WTC11 (cell line): ENCODE measurements at regions not wholly inside any gene's neighbourhood (a gene's known extent, or its start where the extent isn't known, plus 50 kb on each side); places are given as distances from the start of the nearest gene placed in this dataset.

Source experiments
- ATAC-seq: fragments of 200-7000 bp; cut with Tn5 transposase; 2 replicates; pipeline ENCODE4 v1.10.0; 2021; ENCODE audit warnings: mild to moderate bottlenecking, moderate library complexity
- CTCF ChIA-PET: fragments of 300-600 bp; sonication (Branson Sonifier 250); formaldehyde crosslinking; loops from one replicate; lab custom pipeline; 2021; ENCODE audit warnings: antibody characterized with exemption; lab: Charles Lee
- POLR2A ChIA-PET: fragments of 350-600 bp; sonication (Branson Sonifier 250); formaldehyde crosslinking; loops from one replicate; lab custom pipeline; 2021; ENCODE audit warnings: antibody characterized with exemption; lab: Charles Lee
- DNase-seq: peaks from one replicate; pipeline ENCODE4 v3.0.0; 2021; ENCODE audit warnings: low spot score
- H3K27ac Mint-ChIP-seq: 2 replicates; pipeline ENCODE4 v1.8.0; 2021; ENCODE audit warnings: mixed read lengths
- H3K27me3 Mint-ChIP-seq: 2 replicates; pipeline ENCODE4 v1.8.0; 2021; ENCODE audit warnings: low read depth, mild to moderate bottlenecking, moderate library complexity, mixed read lengths
- H3K36me3 Mint-ChIP-seq: 2 replicates; pipeline ENCODE4 v1.8.0; 2021; ENCODE audit warnings: mixed read lengths
- H3K4me1 Mint-ChIP-seq: 2 replicates; pipeline ENCODE4 v1.8.0; 2022; ENCODE audit warnings: mixed read lengths
- H3K4me3 Mint-ChIP-seq: 2 replicates; pipeline ENCODE4 v1.8.0; 2021; ENCODE audit warnings: mild to moderate bottlenecking, moderate library complexity, mixed read lengths
- H3K9me3 Mint-ChIP-seq: 2 replicates; pipeline ENCODE4 v1.8.0; 2021; ENCODE audit warnings: mixed read lengths
- ATF1 ChIP-seq: sonication (generic); formaldehyde crosslinking; IDR thresholded peaks from 2 replicates; pipeline ENCODE4 v1.8.1; 2023; ENCODE audit warnings: mild to moderate bottlenecking, moderate library complexity, missing genetic modification reagents
- CREB1 ChIP-seq: sonication (generic); formaldehyde crosslinking; IDR thresholded peaks from 2 replicates; pipeline ENCODE4 v1.8.0; 2023; ENCODE audit warnings: mild to moderate bottlenecking, missing genetic modification reagents
- ELF4 ChIP-seq: sonication (generic); formaldehyde crosslinking; IDR thresholded peaks from 2 replicates; pipeline ENCODE4 v1.8.1; 2022; ENCODE audit warnings: low read depth, mild to moderate bottlenecking, moderate library complexity, missing genetic modification reagents
- ETV6 ChIP-seq: sonication (generic); formaldehyde crosslinking; IDR thresholded peaks from 2 replicates; pipeline ENCODE4 v1.8.1; 2022; ENCODE audit warnings: mild to moderate bottlenecking, missing genetic modification reagents
- GABPB1 ChIP-seq: sonication (generic); formaldehyde crosslinking; IDR thresholded peaks from 2 replicates; pipeline ENCODE4 v1.8.1; 2023; ENCODE audit warnings: mild to moderate bottlenecking, missing genetic modification reagents
- GRHL2 ChIP-seq: fragments of 250-450 bp; sonication (Bioruptor Pico); IDR thresholded peaks from 2 replicates; pipeline ENCODE4 v1.8.0; 2022; ENCODE audit warnings: mild to moderate bottlenecking, moderate library complexity; ENCODE audit not compliant: insufficient replicate concordance, severe bottlenecking
- HMGA2 ChIP-seq: fragments of 250-450 bp; sonication (Bioruptor Pico); IDR thresholded peaks from 2 replicates; pipeline ENCODE4 v1.4.0; 2021; ENCODE audit warnings: mild to moderate bottlenecking, moderate library complexity
- IRF2 ChIP-seq: sonication (generic); formaldehyde crosslinking; IDR thresholded peaks from 2 replicates; pipeline ENCODE4 v1.8.0; 2022; ENCODE audit warnings: low read depth, missing genetic modification reagents, borderline replicate concordance
- JUN ChIP-seq: sonication (generic); formaldehyde crosslinking; IDR thresholded peaks from 2 replicates; pipeline ENCODE4 v1.8.0; 2023; ENCODE audit warnings: mild to moderate bottlenecking, missing genetic modification reagents
- NR2C2 ChIP-seq: sonication (generic); formaldehyde crosslinking; IDR thresholded peaks from 2 replicates; pipeline ENCODE4 v1.8.0; 2022; ENCODE audit warnings: mild to moderate bottlenecking, missing genetic modification reagents
- SMAD3 ChIP-seq: sonication (generic); formaldehyde crosslinking; IDR thresholded peaks from 2 replicates; pipeline ENCODE4 v1.8.0; 2022; ENCODE audit warnings: missing genetic modification reagents, mild to moderate bottlenecking, borderline replicate concordance
- TEAD1 ChIP-seq: sonication (generic); formaldehyde crosslinking; IDR thresholded peaks from 2 replicates; pipeline ENCODE4 v1.8.0; 2022; ENCODE audit warnings: mild to moderate bottlenecking, missing genetic modification reagents
- TP53 ChIP-seq: sonication (generic); formaldehyde crosslinking; IDR thresholded peaks from 2 replicates; pipeline ENCODE4 v1.8.1; 2023; ENCODE audit warnings: mild to moderate bottlenecking, missing genetic modification reagents
- ZNF138 ChIP-seq: sonication (generic); formaldehyde crosslinking; conservative IDR thresholded peaks from 2 replicates; pipeline ENCODE4 v1.8.1; 2022; ENCODE audit warnings: mild to moderate bottlenecking, moderate library complexity, missing genetic modification reagents
- ZNF263 ChIP-seq: sonication (generic); formaldehyde crosslinking; IDR thresholded peaks from 2 replicates; pipeline ENCODE4 v1.8.1; 2022; ENCODE audit warnings: low read depth, mild to moderate bottlenecking, moderate library complexity, missing genetic modification reagents
- ZNF317 ChIP-seq: sonication (generic); formaldehyde crosslinking; IDR thresholded peaks from 2 replicates; pipeline ENCODE4 v1.8.1; 2023; ENCODE audit warnings: low read depth, mild to moderate bottlenecking, moderate library complexity, missing genetic modification reagents, borderline replicate concordance
- ZNF396 ChIP-seq: fragments of 250-450 bp; sonication (Bioruptor Pico); IDR thresholded peaks from 2 replicates; pipeline ENCODE4 v1.8.0; 2021; ENCODE audit warnings: mild to moderate bottlenecking, moderate library complexity, borderline replicate concordance
- ZNF423 ChIP-seq: fragments of 250-450 bp; sonication (Bioruptor Pico); IDR thresholded peaks from 2 replicates; pipeline ENCODE4 v2.1.2; 2022; ENCODE audit warnings: mild to moderate bottlenecking, moderate library complexity
- TF ChIP-seq, protein P1 (sequence below): sonication (generic); formaldehyde crosslinking; IDR thresholded peaks from 2 replicates; pipeline ENCODE4 v1.8.1; 2023; ENCODE audit warnings: mild to moderate bottlenecking, moderate library complexity, missing genetic modification reagents
- TF ChIP-seq, protein P2 (sequence below): sonication (generic); formaldehyde crosslinking; conservative IDR thresholded peaks from 2 replicates; pipeline ENCODE4 v1.8.1; 2022; ENCODE audit warnings: mild to moderate bottlenecking, missing genetic modification reagents
- TF ChIP-seq, protein P3 (sequence below): sonication (generic); formaldehyde crosslinking; IDR thresholded peaks from 2 replicates; pipeline ENCODE4 v1.8.1; 2022; ENCODE audit warnings: mild to moderate bottlenecking, moderate library complexity, missing genetic modification reagents
- TF ChIP-seq, protein P4 (sequence below): sonication (generic); formaldehyde crosslinking; IDR thresholded peaks from 2 replicates; pipeline ENCODE4 v1.8.1; 2022; ENCODE audit warnings: low read depth, mild to moderate bottlenecking, moderate library complexity, missing genetic modification reagents, borderline replicate concordance
- TF ChIP-seq, protein P5 (sequence below): fragments of 250-450 bp; sonication (Bioruptor Pico); IDR thresholded peaks from 2 replicates; pipeline ENCODE4 v1.9.0; 2021; ENCODE audit warnings: mild to moderate bottlenecking

DNA sequence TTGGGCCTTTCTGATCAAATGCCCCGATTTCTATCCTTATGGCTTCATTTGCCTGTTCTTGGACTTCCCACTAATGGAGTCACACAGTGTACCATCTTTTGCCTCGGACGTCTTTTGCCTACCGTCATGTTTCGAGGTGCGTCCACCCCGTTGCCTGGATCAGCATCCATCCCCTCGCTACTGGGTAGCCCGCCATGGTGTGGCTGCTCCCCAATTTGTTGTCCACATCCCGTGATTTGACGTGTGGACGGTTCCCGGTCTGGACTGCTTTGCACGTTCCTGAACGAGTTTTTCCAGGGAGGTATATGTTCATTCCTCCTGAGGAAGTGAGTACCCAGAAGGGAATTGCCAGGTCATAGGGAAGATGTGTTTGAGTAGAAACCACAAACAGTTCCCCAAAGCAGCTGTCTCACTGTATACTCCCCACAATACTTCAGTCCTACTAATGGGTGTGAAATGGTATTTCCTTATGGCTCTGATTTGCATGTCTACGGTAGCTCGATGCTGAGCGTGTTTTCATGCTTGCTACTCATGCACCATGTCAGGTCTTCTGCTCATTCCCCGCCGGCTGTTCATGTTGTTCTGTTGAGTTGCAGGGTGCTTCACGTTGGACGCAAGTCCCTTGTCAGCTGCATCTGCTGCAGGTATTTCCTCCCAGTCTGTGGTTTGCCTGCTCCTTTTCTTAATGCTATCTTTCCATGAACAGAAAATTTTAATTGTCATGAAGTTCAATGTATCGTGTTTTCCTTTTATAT, 86.8 kb upstream of the AFDN start:
- no peak overlapping the region for H3K27ac Mint-ChIP-seq
- TF ChIP-seq, protein P1, sequence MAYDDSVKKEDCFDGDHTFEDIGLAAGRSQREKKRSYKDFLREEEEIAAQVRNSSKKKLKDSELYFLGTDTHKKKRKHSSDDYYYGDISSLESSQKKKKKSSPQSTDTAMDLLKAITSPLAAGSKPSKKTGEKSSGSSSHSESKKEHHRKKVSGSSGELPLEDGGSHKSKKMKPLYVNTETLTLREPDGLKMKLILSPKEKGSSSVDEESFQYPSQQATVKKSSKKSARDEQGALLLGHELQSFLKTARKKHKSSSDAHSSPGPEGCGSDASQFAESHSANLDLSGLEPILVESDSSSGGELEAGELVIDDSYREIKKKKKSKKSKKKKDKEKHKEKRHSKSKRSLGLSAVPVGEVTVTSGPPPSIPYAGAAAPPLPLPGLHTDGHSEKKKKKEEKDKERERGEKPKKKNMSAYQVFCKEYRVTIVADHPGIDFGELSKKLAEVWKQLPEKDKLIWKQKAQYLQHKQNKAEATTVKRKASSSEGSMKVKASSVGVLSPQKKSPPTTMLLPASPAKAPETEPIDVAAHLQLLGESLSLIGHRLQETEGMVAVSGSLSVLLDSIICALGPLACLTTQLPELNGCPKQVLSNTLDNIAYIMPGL (CRISPR knock-in tag) = no peak
- TF ChIP-seq JUN (CRISPR knock-in tag) = no peak
- TF ChIP-seq, protein P2, sequence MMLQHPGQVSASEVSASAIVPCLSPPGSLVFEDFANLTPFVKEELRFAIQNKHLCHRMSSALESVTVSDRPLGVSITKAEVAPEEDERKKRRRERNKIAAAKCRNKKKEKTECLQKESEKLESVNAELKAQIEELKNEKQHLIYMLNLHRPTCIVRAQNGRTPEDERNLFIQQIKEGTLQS = no peak
- TF ChIP-seq ZNF317 = no peak
- H3K36me3 Mint-ChIP-seq = no peaks in the 10 kb centered on the region
- peaks cover 6% of the 10 kb centered on the region; the same call in 1 of the 2 replicates for H3K4me1 Mint-ChIP-seq
- H3K27me3 Mint-ChIP-seq = no peaks in the 10 kb centered on the region
- H3K4me3 Mint-ChIP-seq = no peak overlapping the region
- ATAC-seq (no peak), DNase-seq (no peak)
- CTCF ChIA-PET = no interaction called here
- POLR2A ChIA-PET = no interaction called here
- H3K9me3 Mint-ChIP-seq = peaks cover 4% of the 10 kb centered on the region

DNA sequence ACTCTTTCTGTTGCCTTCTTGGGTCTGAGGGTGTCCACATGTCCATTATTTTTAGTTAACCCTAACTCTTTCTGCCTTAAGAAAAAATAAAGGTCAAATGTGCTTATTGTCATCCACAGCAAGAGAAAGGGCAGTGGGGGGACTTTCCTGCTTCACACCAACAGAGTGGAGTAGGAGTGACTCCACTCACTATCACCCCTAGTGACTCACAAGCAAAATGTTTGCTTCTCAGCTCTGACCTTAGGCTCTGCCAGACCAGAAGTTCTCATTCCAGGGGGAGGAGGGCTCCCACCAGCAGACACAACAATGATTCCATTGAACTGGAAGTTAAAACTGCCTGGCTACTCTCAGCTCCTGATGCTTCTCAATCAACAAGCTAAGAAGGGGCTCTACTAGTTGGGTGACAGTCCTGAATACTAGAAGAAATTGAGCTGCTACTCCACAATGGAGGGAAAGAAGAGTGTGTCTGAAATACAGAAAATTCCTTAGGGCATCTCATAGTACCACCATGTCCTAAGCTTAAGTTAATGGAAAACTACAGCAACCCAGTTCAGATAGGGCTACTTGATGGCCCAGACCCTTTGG, 83.9 kb upstream of the AFDN start:
- Mint-ChIP-seq H3K9me3 (peaks cover 4% of the 10 kb centered on the region), H3K27me3 (no peaks in the 10 kb centered on the region), H3K4me3 (no peak overlapping the region), H3K27ac (no peak overlapping the region), H3K4me1 (0 out of 2 replicates have a peak, but pooled peaks cover 3% of the 10 kb centered on the region), H3K36me3 (no peaks in the 10 kb centered on the region)
- ATAC-seq (peak; percentile 98), DNase-seq (no peak)
- TF ChIP-seq HMGA2 (CRISPR knock-in tag) (no peak), CREB1 (CRISPR knock-in tag) (no peak), ETV6 (CRISPR knock-in tag) (no peak), TEAD1 (no peak), GABPB1 (CRISPR knock-in tag) (peak; percentile 24; the same call in 1 of the 2 replicates)
- POLR2A ChIA-PET = no interaction called here
- CTCF ChIA-PET = interaction anchor here (0.5 to 1.3 kb wide), 4 partner anchors 9 to 391 kb away, joined by 3 to 4 read pairs (median 3); no protein-coding TSS in a partner anchor

DNA sequence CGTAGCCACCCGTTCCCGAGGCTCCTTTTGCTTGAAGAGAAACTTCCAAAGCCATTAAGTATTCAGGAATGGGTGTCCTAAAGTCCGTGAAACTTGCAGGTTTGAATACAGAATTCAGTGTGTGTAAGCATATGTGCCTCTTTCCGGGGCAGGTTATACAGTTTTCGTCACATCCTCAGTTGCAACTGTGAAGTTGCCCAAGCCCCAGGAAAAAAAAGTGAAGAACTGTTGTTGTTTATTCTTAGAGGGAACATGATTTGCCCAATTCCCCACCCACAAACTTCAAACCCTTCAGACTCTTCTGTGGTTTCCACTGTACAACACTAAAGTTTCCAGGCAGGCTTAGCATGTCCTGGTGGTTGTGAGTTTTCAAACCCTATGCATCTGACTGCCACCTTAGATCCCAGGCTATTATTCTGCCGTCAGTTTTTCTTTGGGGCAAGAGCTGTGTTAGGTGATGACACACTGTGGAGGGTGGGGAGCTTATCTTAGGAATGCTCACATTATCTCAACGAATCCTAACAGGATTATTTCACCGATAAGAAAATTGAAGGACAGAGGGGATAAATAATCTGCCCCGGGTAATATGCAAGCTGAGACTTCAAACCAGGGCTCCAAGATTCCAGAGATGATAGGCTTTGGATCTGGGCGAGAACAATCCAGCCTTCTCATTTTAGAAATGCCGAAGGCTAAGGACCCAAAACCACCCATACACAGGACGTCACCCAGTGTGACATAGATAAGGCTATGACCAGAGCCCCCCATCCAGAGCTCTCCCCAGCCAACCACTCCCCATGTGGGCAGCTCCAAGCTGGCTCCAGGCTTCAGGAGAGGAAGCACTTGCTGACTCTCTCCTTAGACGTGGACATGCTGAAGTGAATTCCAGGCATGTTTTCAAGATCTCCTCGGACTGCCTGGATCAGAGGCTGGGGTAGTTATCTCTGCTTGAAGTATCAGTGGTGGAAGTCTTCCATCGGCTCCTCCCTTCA, 81.7 kb upstream of the AFDN start:
- Mint-ChIP-seq H3K9me3 (peaks cover 4% of the 10 kb centered on the region), H3K4me3 (no peak overlapping the region), H3K36me3 (no peaks in the 10 kb centered on the region), H3K4me1 (peaks cover 6% of the 10 kb centered on the region; the same call in 1 of the 2 replicates), H3K27ac (no peak overlapping the region), H3K27me3 (no peaks in the 10 kb centered on the region)
- ChIA-PET CTCF (no interaction called here), POLR2A (no interaction called here)
- DNase-seq (no peak), ATAC-seq (no peak)
- TF ChIP-seq ATF1 (CRISPR knock-in tag) = no peak
- TF ChIP-seq TP53 (CRISPR knock-in tag) = no peak
- no peak for TF ChIP-seq ZNF138 (CRISPR knock-in tag)
- TF ChIP-seq, protein P3, sequence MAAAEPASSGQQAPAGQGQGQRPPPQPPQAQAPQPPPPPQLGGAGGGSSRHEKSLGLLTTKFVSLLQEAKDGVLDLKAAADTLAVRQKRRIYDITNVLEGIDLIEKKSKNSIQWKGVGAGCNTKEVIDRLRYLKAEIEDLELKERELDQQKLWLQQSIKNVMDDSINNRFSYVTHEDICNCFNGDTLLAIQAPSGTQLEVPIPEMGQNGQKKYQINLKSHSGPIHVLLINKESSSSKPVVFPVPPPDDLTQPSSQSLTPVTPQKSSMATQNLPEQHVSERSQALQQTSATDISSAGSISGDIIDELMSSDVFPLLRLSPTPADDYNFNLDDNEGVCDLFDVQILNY = no peak
- TF ChIP-seq ZNF396 (CRISPR knock-in tag) = no peak
- TF ChIP-seq GRHL2 = no peak
- no peak for TF ChIP-seq NR2C2 (CRISPR knock-in tag)
- TF ChIP-seq, protein P4, sequence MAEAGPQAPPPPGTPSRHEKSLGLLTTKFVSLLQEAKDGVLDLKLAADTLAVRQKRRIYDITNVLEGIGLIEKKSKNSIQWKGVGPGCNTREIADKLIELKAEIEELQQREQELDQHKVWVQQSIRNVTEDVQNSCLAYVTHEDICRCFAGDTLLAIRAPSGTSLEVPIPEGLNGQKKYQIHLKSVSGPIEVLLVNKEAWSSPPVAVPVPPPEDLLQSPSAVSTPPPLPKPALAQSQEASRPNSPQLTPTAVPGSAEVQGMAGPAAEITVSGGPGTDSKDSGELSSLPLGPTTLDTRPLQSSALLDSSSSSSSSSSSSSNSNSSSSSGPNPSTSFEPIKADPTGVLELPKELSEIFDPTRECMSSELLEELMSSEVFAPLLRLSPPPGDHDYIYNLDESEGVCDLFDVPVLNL (CRISPR knock-in tag) = no peak
- TF ChIP-seq ELF4 = no peak
- TF ChIP-seq IRF2 (CRISPR knock-in tag) = no peak
- TF ChIP-seq JUN (CRISPR knock-in tag) = no peak
- TF ChIP-seq, protein P5, sequence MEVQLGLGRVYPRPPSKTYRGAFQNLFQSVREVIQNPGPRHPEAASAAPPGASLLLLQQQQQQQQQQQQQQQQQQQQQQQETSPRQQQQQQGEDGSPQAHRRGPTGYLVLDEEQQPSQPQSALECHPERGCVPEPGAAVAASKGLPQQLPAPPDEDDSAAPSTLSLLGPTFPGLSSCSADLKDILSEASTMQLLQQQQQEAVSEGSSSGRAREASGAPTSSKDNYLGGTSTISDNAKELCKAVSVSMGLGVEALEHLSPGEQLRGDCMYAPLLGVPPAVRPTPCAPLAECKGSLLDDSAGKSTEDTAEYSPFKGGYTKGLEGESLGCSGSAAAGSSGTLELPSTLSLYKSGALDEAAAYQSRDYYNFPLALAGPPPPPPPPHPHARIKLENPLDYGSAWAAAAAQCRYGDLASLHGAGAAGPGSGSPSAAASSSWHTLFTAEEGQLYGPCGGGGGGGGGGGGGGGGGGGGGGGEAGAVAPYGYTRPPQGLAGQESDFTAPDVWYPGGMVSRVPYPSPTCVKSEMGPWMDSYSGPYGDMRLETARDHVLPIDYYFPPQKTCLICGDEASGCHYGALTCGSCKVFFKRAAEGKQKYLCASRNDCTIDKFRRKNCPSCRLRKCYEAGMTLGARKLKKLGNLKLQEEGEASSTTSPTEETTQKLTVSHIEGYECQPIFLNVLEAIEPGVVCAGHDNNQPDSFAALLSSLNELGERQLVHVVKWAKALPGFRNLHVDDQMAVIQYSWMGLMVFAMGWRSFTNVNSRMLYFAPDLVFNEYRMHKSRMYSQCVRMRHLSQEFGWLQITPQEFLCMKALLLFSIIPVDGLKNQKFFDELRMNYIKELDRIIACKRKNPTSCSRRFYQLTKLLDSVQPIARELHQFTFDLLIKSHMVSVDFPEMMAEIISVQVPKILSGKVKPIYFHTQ = no peak
- no peak for TF ChIP-seq ZNF263 (CRISPR knock-in tag)
- no peak for TF ChIP-seq ZNF423 (CRISPR knock-in tag)
- TF ChIP-seq SMAD3 (CRISPR knock-in tag) = no peak
